Fibroblast of pulmonary artery (primary cell): ENCODE measurements at regions not wholly inside any gene's neighbourhood (a gene's known extent, or its start where the extent isn't known, plus 50 kb on each side); places are given as distances from the start of the nearest gene placed in this dataset.
"Not testable (repeated sequence)": the region's sequence is repeated elsewhere in the genome, so short reads cannot be mapped to it uniquely, and the experiment has no call there.

ENCODE experiments used
- DNase-seq: peaks from one replicate; pipeline ENCODE4 v3.0.0-alpha.2; 2010; ENCODE audit warnings: low read depth
- H3K4me3 ChIP-seq: replicated peaks from 2 replicates; pipeline ENCODE4 v1.5.1; 2011; ENCODE audit warnings: low read depth, mild to moderate bottlenecking, control low read depth, low read length, moderate library complexity
- CTCF ChIP-seq: IDR thresholded peaks from 2 replicates; pipeline ENCODE4 v1.5.1; 2011; ENCODE audit warnings: mild to moderate bottlenecking, control low read depth, low read length, inconsistent platforms; ENCODE audit errors: missing control alignments

GRCh38 chr15:81776976-81777375, 268.8 kb downstream of the MEX3B start:
- no peak for TF ChIP-seq CTCF
- H3K4me3 ChIP-seq: no peak overlapping the region
- no peak for DNase-seq

DNA sequence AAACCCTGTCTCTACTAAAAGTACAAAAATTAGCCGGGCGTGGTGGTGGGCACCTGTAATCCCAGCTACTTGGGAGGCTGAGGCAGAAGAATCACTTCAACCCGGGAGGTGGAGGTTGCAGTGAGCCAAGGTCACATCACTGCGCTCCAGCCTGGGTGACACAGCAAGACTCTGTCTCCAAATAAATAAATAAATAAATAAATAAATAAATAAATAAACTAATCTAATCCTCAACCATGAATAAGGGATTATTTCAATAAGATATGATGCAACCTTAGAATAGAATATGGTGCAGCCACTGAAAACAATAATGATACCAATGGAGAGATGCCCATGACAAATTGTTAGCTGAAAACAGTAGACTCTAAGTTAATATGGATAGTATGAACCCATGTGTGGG, 270.0 kb downstream of the MEX3B start:
- not testable (repeated sequence) for DNase-seq, H3K4me3 ChIP-seq

GRCh38 chr15:81774309-81774708, 271.5 kb downstream of the MEX3B start:
- no peak for TF ChIP-seq CTCF
- no peak overlapping the region for H3K4me3 ChIP-seq
- DNase-seq: no peak

- no peak overlapping the region for H3K4me3 ChIP-seq
- DNase-seq: no peak
- TF ChIP-seq CTCF: no peak
Observed at GRCh38 chr15:81768773-81769172, 277.0 kb downstream of the MEX3B start.

DNA sequence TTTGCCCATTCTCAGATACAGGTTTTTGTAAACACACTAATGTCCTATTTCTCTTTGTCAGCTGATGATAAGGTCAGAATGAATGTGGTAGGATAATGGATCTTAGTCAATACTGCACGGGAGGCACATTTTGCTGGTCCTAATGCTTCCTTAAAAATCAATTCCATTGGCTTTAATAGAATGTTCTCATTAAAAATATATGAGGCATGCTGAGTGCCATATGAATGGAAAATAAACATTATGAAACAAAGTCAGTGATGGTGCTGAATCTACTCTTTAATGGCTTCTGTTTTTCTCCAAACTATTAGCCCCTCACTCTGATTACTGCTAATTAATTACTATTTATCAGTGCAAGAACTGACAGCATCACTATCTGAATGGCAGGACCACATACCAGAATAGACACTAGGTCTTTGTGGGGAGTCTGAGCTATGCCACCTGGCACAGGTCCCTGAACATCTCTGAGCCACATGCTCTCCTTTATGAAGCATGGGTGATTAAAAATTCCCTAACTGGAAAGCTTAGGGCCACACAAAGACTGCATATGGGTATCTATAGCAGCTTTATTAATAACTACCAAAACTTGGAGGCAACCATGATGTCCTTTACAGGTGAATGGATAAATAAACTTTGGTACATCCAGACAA, 278.9 kb downstream of the MEX3B start:
- no peak for DNase-seq
- TF ChIP-seq CTCF: no peak
- no peak overlapping the region for H3K4me3 ChIP-seq

DNA sequence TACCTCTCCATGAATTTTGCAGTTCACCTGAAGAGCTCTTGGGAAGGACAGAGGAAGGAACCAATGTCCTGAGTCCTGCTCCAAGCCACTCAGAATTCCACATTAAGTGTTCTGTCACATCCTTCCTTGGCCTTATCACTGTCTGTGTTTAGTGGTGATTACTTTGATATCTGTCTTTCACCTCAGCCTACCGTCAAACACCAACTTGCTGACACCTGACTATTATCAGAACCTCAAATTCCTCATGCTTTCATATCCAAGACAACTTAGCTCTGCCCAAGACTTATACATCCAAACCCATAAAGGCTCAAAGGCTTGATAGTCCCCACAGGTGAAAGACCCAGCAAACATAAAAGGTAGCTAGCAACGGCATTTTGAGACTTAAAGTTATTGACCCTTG, 280.0 kb downstream of the MEX3B start:
- no peak overlapping the region for H3K4me3 ChIP-seq
- no peak for TF ChIP-seq CTCF
- no peak for DNase-seq

GRCh38 chr15:81763304-81763703, 282.5 kb downstream of the MEX3B start:
- no peak for DNase-seq
- no peak for TF ChIP-seq CTCF

More at GRCh38 chr15:81763304-81763703, 282.5 kb downstream of the MEX3B start:
- H3K4me3 ChIP-seq: no peak overlapping the region
